H7 (cell line): ENCODE measurements at regions not wholly inside any gene's neighbourhood (a gene's known extent, or its start where the extent isn't known, plus 50 kb on each side); places are given as distances from the start of the nearest gene placed in this dataset.

Source experiments
- DNase-seq: peaks from one replicate; pipeline ENCODE4 v3.0.0; 2012
- H3K27me3 ChIP-seq: 2 replicates; pipeline ENCODE4 v1.6.0; 2011; ENCODE audit warnings: mild to moderate bottlenecking, low read length; ENCODE audit not compliant: control insufficient read depth, insufficient read depth
- H3K36me3 ChIP-seq: replicated peaks from 2 replicates; pipeline ENCODE4 v1.5.1; 2011; ENCODE audit warnings: low read length; ENCODE audit not compliant: control insufficient read depth, insufficient read depth
- H3K4me3 ChIP-seq: 2 replicates; pipeline ENCODE4 v1.5.1; 2011; ENCODE audit warnings: low read depth, mild to moderate bottlenecking, control low read depth, low read length, moderate library complexity; ENCODE audit not compliant: insufficient read depth

- H3K4me3 ChIP-seq, result no peak overlapping the region
- H3K36me3 ChIP-seq, result no peaks in the 10 kb centered on the region
- no peaks in the 10 kb centered on the region for H3K27me3 ChIP-seq
- DNase-seq, result no peak
Observed at GRCh38 chr12:105812366-105812765, 326.4 kb downstream of the NUAK1 start.

DNA sequence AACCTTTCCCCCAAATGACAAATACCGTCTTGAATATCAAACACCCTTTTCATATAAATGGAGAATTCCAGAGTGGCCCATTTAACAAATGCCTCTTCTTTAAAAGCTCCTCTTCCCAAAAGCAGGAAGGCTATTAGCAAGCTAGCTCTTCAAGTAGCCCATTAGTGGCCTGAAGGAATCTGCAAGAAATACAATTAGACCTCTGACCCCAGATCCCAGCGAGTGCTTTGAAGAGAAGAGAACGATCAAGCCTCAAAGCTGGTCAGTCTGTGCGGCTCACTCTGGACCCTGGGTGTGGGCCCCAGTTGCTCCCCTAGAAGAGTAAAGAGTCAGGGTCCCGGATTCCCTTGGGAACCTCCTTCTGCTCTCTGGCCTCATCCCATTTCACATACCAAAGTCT, 325.6 kb downstream of the NUAK1 start:
- H3K36me3 ChIP-seq, result no peaks in the 10 kb centered on the region
- no peak overlapping the region for H3K4me3 ChIP-seq
- no peaks in the 10 kb centered on the region for H3K27me3 ChIP-seq
- DNase-seq, result no peak

DNA sequence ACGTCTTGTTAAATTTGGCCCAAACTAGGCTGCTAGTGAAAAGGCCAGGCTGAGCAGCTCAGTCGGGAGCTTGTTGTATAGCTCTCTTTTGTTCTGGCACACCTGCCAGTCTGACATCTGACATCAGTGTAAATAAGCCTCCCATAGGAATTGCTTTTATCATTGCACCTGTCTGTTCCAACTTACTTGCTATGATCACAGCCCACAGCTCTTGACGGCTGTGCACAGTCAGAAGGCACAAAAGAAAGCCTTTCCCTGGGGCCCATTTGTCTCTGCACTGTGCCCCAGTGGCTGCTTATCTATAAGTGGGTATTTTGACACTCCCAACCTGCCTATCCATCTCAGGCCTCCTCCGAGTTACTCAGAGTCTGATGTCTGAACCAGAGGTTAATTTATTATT, 324.5 kb downstream of the NUAK1 start:
- no peaks in the 10 kb centered on the region for H3K36me3 ChIP-seq
- DNase-seq, result no peak
- H3K27me3 ChIP-seq, result no peaks in the 10 kb centered on the region
- no peak overlapping the region for H3K4me3 ChIP-seq

- Histone ChIP-seq H3K4me3 (no peak overlapping the region), H3K36me3 (no peaks in the 10 kb centered on the region), H3K27me3 (no peaks in the 10 kb centered on the region)
- DNase-seq, result no peak
Observed at GRCh38 chr12:105819549-105819948, 319.2 kb downstream of the NUAK1 start.

- peak; percentile 16 for DNase-seq
- H3K36me3 ChIP-seq, result no peaks in the 10 kb centered on the region
- no peaks in the 10 kb centered on the region for H3K27me3 ChIP-seq
- no peak overlapping the region for H3K4me3 ChIP-seq
Observed at GRCh38 chr12:105820429-105821125, 318.2 kb downstream of the NUAK1 start.

- no peaks in the 10 kb centered on the region for H3K27me3 ChIP-seq
- no peak overlapping the region for H3K4me3 ChIP-seq
- DNase-seq, result no peak
- H3K36me3 ChIP-seq, result no peaks in the 10 kb centered on the region
Observed at GRCh38 chr12:105822131-105823105, 316.3 kb downstream of the NUAK1 start.

GRCh38 chr12:105823810-105824209, 314.9 kb downstream of the NUAK1 start:
- H3K27me3 ChIP-seq, result no peaks in the 10 kb centered on the region
- no peaks in the 10 kb centered on the region for H3K36me3 ChIP-seq
- no peak for DNase-seq
- H3K4me3 ChIP-seq, result no peak overlapping the region

- Histone ChIP-seq H3K27me3 (no peaks in the 10 kb centered on the region), H3K36me3 (no peaks in the 10 kb centered on the region), H3K4me3 (no peak overlapping the region)
- DNase-seq, result no peak
Observed at GRCh38 chr12:105825141-105825540, 313.6 kb downstream of the NUAK1 start.

DNA sequence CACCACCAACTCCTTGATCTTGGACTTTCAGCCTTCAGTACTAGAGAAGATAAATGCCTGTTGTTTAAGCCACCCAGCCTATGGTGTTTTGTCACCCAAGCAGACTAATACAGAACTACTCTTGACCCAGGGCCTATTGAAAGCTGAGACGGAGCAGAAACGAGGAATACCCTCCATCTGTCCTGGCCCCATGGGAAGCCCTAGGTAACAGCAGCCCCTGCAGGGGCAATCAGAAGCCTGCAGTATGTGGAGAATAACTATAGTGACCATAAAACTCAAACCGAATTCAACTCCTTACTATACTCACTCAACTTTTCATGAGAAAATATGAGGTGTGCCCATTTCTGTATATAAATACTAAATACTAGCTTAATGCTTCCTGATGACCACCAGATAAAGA, 307.4 kb downstream of the NUAK1 start:
- H3K27me3 ChIP-seq, result no peaks in the 10 kb centered on the region
- H3K4me3 ChIP-seq, result no peak overlapping the region
- DNase-seq, result peak; percentile 44

GRCh38 chr12:105832021-105832420, 306.7 kb downstream of the NUAK1 start:
- DNase-seq, result no peak
- H3K4me3 ChIP-seq, result no peak overlapping the region
- no peaks in the 10 kb centered on the region for H3K27me3 ChIP-seq
- H3K36me3 ChIP-seq, result no peaks in the 10 kb centered on the region

More for the DNA sequence above, 307.4 kb downstream of the NUAK1 start:
- H3K36me3 ChIP-seq, result no peaks in the 10 kb centered on the region

- H3K36me3 ChIP-seq, result no peaks in the 10 kb centered on the region
- no peak overlapping the region for H3K4me3 ChIP-seq
- no peak for DNase-seq
- no peaks in the 10 kb centered on the region for H3K27me3 ChIP-seq
Observed at GRCh38 chr12:105832806-105833205, 305.9 kb downstream of the NUAK1 start.

- Histone ChIP-seq H3K4me3 (no peak overlapping the region), H3K27me3 (no peaks in the 10 kb centered on the region), H3K36me3 (no peaks in the 10 kb centered on the region)
- no peak for DNase-seq
Observed at GRCh38 chr12:105834496-105834895, 304.3 kb downstream of the NUAK1 start.

DNA sequence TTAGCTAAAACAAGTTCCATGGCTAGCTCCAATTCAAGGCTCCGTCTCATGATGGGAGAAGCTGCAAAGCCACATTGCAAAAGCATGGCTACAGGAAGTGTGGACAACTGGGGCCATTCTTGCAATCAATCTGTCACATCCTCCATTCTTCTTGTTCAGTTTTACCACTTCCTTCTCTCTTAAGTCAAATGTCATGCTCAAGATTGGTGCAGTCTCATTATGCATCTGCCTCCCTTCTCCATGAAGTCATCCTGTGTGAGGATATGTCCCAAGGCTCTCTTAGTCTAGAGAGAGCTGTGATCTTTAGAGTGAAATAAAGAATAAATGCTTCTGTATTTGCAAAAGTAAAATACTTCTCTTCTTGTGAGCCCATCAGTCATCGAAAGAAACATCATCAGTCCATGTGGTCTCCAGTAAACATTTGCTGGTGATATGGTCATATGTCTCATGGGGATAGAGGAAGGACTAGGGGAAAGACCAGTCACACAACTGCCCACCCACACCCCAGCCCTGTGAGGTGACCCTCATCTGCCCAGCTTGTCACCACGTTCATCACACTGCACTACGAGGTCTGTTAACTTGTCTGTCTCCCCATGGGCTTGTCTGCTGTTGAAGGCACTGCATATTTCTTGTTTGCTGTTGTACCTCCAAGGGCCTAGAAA, 303.0 kb downstream of the NUAK1 start:
- Histone ChIP-seq H3K36me3 (no peaks in the 10 kb centered on the region), H3K4me3 (no peak overlapping the region), H3K27me3 (no peaks in the 10 kb centered on the region)
- no peak for DNase-seq

DNA sequence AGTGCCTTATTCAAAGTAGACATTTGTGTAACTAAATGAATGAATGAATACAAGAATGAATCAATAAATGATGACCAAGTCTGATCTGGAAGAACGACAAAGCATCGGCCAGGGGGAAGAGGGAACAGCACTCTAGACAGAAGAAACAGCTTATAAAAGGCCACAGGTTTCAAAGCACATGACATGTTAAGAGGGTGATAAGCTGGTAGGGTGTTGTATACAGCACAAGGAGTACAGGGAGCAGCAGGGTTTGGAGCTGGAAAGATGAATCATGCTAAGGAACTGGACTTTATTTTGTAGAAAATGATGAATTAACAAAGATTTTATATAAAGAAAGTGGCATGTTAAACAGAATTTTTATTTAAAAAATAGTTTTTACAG, 302.5 kb downstream of the NUAK1 start:
- no peaks in the 10 kb centered on the region for H3K27me3 ChIP-seq
- no peak overlapping the region for H3K4me3 ChIP-seq
- no peaks in the 10 kb centered on the region for H3K36me3 ChIP-seq
- DNase-seq, result no peak
